ENCODE measurements at regions not wholly inside any gene's neighbourhood (a gene's known extent, or its start where the extent isn't known, plus 50 kb on each side); places are given as distances from the start of the nearest gene placed in this dataset.

- DNase-seq = no peak
Measured at GRCh38 chr4:54986095-54986846, 139.1 kb downstream of the KDR start.

DNA sequence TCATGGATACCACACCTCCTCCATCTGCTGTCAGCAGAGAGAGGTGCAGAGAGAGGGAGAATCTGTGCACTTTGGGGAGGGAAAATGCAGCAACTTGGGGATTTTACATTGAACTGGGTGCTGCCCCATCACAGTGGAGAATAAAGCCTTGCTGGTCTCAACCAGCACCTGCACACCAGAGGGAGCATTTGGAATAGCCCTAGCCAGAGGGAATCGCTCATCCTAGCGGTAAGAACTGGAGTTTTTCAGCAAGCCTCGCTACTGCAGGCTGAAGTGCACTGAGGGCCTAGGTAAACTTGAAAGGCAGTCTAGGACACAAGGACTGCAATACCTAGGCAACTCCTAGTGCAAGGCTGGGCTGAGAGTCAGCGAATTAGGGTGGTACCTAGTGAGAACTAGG is 148.7 kb downstream of the KDR start:
- no peak for DNase-seq

DNA sequence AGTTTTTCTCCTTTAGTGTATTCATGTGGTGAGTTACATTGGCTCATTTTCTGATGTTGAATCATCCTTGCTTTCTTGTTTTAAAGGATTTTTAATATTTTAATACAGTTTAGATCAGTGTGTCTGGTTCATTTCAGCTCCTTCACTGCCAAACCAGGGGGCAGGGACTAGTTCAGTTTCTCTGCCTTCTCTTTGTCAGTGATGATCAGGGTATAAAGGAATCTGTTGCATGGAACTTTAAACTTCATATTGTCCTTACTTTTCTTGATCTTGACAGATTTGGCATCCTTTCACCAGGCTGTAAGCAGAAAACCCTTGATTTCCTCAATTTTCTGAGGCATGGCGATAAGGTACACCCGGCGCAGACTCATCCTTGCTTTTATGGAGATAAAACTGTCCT is 149.4 kb downstream of the KDR start:
- DNase-seq = no peak

DNA sequence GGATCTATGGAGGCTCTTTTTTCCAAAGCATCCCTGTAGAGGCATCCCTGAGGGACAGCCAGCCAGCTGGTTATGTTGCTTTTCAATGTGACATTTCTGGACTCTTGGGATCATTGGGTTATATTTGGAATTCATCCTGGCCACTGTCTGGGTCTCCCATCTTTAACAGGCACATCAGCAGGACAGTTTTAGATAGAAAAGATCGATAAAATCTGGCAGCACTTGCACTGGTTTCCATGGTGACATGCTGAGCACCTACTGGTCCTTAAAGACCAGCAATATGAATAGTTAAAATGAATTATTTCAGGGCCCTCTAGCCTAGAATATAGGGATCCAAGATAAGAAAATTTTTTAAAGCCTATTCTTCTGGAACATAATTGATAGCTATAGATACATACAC is 151.6 kb downstream of the KDR start:
- DNase-seq = no peak

- no peak for DNase-seq
Measured at GRCh38 chr4:54971474-54971950, 153.9 kb downstream of the KDR start.

- no peak for DNase-seq
Measured at GRCh38 chr4:54967289-54967688, 158.1 kb downstream of the KDR start.

DNA sequence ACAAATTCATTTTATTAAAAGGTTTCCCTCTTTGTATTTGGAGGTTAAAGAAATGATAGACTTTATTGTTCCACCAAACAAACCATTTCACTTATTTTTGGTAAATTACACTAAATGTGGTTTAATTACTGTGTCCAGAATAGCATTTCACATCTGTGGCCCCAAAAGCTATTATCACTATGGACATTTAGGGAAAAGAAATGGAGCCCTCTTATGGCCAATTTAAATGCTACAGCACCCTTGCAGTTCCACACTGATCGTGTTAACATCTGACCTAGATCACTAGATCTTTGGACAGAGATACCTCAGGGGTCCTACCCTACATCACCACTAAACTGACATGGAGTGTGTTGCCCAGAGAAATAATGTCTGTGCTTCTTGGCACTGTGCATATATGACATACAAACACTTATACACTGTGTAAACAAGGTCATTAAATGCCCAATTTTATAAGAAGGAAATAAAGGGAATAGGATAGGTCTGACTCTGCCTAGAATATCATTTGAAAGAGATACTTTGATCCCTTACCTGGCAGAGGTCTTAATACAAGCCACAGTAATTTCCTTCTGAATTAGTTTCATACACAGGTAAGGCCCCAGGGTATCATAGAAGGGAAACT is 163.9 kb downstream of the KDR start:
- no peak for DNase-seq

GRCh38 chr4:54959651-54960116 is 165.7 kb downstream of the KDR start:
- DNase-seq = no peak

- no peak for DNase-seq
Measured at GRCh38 chr4:54959131-54959530, 166.3 kb downstream of the KDR start.

GRCh38 chr4:54958236-54958635 is 167.2 kb downstream of the KDR start:
- no peak for DNase-seq

DNA sequence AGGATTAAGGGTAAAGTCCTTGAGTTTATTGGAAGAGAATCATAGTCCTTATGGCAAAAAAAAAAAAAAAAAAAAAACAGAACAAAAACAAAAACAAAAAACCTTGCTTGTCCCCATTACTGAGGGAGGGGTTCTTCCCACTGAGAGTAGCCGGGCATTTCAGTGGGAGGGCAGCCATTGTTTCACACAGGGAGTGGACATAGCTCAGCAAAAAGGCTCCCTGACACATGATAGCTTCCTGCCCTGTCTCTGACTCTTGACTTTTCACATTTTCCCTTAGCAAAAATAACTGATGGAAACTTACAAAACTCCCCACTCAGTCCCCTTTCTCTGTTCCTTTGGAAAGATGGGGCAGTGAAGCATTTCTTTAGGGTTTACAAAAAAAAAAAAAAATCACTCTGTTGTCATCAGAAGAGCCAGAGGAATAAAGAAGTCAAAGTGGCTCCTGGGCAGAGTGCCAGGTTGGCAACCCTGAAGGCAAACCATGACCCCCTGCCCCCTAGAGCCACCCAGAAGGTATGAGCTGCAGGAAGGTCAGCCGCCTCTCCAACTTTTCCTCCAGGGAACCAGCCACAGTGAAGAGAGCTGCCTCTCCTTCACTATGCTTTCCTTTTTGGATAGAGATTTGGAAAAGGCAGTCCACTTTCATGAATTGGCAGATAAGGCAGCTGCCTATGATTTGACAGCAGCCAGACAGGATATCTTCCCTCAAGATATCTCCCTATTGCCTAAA is 170.6 kb downstream of the KDR start:
- no peak for DNase-seq

DNA sequence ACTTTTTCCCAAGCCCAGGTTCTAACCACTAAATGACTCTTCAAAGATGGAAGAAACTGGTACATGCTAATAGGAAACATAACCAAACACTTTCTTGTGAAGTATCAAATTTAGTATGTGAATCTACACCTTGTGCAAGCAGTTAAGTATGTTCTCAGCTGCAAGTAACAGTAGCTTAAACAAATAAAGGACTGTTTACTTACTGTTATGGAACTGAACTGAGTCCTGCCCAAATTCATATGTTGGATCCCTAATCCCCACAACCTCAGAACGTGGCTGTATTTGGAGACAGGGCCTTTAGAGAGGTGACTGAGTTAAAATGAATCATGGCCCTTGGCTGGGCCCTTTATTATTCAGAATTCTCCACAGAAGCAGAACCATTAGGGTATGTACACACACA is 178.7 kb downstream of the KDR start:
- DNase-seq = no peak

GRCh38 chr4:54945838-54946237 is 179.6 kb downstream of the KDR start:
- DNase-seq = no peak

DNA sequence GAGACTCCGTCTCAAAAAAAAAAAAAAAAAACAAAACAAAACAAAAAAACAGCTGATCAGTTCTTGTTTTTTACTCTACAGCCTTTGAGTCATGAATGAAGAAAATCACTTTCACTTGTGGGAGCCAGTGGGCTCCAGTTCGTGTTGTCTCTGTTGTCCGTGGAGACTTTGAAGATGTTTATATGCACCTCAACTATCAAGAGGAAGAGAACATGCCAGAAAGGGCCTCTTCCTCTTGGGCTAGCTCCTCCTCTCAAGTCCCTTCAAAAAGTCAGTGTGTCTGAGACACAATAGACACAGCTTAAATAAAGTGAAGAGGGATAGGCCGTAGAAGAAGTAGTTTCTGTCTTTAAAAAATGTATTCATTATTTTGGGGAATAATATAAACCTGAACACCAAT is 182.7 kb downstream of the KDR start:
- DNase-seq = peak; percentile 13

GRCh38 chr4:54941994-54942552 is 183.3 kb downstream of the KDR start:
- DNase-seq = no peak

DNA sequence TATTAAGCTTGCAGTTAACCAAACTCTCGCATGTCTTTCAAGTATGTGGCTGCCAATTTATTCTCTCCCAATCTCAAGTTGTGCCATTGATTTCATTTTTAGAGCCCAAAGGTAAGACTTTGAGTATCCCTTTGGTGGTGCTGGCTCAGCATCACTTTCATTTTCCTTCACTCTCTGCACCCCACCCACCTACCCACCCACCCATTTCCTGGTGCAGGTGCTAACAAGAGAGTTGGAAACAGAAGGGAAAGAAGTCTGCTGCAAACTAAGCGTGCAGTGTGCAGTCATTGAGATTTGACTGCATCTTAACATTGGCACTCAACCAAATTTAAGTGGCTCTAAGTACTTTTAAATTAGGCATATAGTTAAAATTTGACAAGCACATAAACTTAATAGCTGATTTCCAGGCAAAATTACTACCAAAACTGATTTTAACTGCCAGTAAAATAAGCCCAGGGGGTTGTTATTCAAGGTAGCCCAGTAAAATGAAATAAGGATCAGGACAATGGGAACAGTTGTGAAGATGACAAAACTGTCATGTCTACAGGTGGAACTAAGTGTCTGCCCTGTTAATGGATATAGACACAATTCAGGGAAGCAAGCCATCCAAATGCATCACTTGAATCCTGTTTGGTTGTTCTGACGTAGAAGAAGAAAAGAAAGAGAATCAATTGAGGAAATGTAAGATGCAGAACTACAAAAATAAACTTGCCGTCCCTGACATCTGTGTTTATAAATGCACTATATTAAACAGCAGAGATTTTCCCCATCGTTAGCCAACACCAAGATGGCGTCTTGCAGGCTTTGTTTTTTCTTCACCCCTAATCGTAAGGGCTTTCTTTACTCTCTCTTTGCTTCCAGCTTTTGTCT is 184.2 kb downstream of the KDR start:
- no peak for DNase-seq

DNA sequence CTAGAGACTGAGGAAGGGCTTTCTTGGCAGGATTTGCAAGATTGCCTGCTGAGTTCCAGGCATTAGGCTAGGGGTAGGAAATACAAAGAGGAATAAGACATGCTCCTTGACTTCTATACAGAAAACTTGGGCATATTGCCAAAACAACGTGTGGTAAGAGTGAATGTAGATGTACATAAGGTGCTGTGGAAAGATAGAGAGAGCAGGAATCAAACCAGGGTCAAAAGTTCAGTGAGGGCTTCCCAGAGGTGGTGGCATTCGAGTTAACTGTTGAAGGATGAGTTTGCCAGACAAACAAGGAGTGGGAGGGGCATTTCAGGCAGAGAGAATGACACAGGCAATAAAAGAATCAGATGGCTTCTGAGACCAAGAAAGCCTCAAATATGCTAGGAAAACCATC is 187.9 kb downstream of the KDR start:
- no peak for DNase-seq

DNA sequence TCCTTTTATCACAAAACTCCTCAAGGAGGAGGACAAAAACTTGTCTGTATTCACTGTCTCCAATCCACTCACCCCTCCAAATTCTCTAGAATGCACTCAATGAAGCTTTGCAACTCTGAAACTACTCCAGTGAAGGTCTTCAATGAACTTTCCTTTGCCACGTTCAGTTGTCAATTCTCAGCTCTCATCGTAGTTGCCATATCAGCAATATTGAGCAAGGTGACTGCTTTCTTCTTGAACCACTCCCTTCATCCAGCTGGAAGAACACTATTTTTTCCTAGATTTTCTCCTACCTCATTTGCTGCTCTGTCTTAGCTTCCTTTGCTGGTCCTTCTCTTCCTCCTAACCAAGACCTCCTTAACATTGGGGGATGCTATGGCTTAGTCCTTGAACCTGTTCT is 191.8 kb downstream of the KDR start:
- DNase-seq = no peak

GRCh38 chr4:54930226-54930625 is 195.2 kb downstream of the KDR start:
- DNase-seq = no peak

DNA sequence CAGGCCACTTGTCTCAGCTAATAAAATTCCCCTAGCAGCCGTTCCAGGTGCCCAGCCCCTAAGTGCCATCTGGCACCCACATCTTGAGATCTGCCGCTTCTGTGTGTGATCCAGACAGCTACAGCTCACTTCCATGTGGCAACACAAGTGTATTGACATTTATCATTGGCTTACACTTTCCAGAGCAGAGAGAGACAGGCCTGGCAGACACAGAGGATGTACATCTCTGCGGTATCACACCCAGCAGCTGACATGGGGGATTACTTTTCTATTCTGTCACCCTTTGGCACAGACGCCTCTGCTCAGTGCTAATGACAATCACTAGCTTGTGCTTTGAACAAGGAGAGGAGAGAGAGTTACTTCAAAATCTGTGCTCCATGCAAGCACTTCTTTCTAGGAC is 195.9 kb downstream of the KDR start:
- no peak for DNase-seq

GRCh38 chr4:54924891-54925290 is 200.5 kb downstream of the KDR start:
- no peak for DNase-seq

DNA sequence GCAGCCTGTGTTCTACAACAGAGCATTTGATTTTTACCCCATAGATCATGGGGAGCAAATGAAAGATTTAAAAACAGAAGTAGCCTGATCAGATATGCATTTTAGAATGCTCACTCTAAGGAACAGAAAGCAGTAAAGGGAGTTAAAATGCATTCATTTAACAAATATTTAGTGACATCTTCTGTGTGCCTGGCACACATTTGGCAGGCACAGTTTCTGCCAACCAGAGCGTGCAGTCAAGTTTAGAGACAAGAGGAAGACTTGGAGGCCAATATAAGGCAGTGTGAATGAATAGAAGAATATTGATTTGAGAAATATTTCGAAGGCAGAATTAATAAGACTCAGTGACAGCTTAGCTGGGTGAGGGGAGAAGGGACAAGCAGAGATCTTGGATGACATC is 210.1 kb downstream of the KDR start:
- DNase-seq = no peak

GRCh38 chr4:54914781-54915180 is 210.6 kb downstream of the KDR start:
- DNase-seq = no peak

Data from activated CD4-positive, alpha-beta T cell treated with anti-CD3 and anti-CD28 coated beads for 1 hour (primary cell).